Tibial artery (tissue), 4 donors: ENCODE measurements at regions not wholly inside any gene's neighbourhood (a gene's known extent, or its start where the extent isn't known, plus 50 kb on each side); places are given as distances from the start of the nearest gene placed in this dataset.

ENCODE experiments used
- DNase-seq, 2 donors: peaks; one replicate each; pipeline ENCODE4 v3.0.0-alpha.2; 2019
- H3K27ac ChIP-seq, 2 donors: fragments of 200-600 bp; sonication (generic) in 1 of 2; 1 replicate in 1 of 2; 2 replicates in 1 of 2; pipeline ENCODE4 v1.5.1; 2018 to 2019; ENCODE audit warnings: mild to moderate bottlenecking in 1 of 2
- H3K27me3 ChIP-seq, 2 donors: fragments of 200-600 bp; sonication (generic) in 1 of 2; one replicate each; pipeline versions ENCODE4 v1.5.1 to v1.6.0; 2016 to 2019
- H3K36me3 ChIP-seq, 3 donors: fragments of 200-600 bp; sonication (generic) in 2 of 3; one replicate each; pipeline ENCODE4 v1.5.1; 2016 to 2019; ENCODE audit warnings: mild to moderate bottlenecking in 2 of 3
- H3K4me1 ChIP-seq, 4 donors: fragments of 200-600 bp; sonication (generic) in 2 of 4; 1 replicate in 3 of 4; 2 replicates in 1 of 4; pipeline ENCODE4 v1.5.1; 2016 to 2019
- H3K4me3 ChIP-seq, 2 donors: fragments of 200-600 bp; sonication (generic) in 1 of 2; 1 replicate in 1 of 2; 2 replicates in 1 of 2; pipeline ENCODE4 v1.5.1; 2018 to 2019; ENCODE audit warnings: mild to moderate bottlenecking in 2 of 2
- H3K9me3 ChIP-seq, 3 donors: fragments of 200-600 bp; sonication (generic) in 1 of 3; one replicate each; pipeline ENCODE4 v1.5.1; 2016 to 2019
- CTCF ChIP-seq, 2 experiments: fragments of 200-600 bp in 1 of 2; fragments of 450-650 bp in 1 of 2; IDR thresholded peaks; one replicate each; pipeline ENCODE4 v1.5.1; 2017 to 2019; ENCODE audit warnings: antibody characterized with exemption in 2 of 2, mild to moderate bottlenecking in 1 of 2, moderate library complexity in 1 of 2
- intact Hi-C: fragments of 100-400 bp; cut with DNase I; formaldehyde crosslinking; loops from one replicate; pipeline ENCODE4 v1.15.0; 2023; ENCODE audit warnings: low total_unique reads

- DNase-seq = no peak
- Histone ChIP-seq H3K9me3 (no peaks in the 10 kb centered on the region), H3K4me1 (no peaks in the 10 kb centered on the region), H3K36me3 (no peaks in the 10 kb centered on the region), H3K27me3 (no peaks in the 10 kb centered on the region), H3K4me3 (no peak overlapping the region), H3K27ac (no peak overlapping the region)
- TF ChIP-seq CTCF (IDR thresholded peaks at IDR 0.05) = no peak
- intact Hi-C loops = no loop called here
These were observed 693.2 kb upstream of the SLC8A1 start for GRCh38 chr2:41145066-41145465.

GRCh38 chr2:41149054-41149453 lies 697.2 kb upstream of the SLC8A1 start:
- Histone ChIP-seq H3K27me3 (no peaks in the 10 kb centered on the region), H3K4me1 (no peaks in the 10 kb centered on the region), H3K4me3 (no peak overlapping the region), H3K9me3 (no peaks in the 10 kb centered on the region), H3K27ac (no peak overlapping the region), H3K36me3 (no peaks in the 10 kb centered on the region)
- intact Hi-C loops = no loop called here
- DNase-seq = no peak
- TF ChIP-seq CTCF (IDR thresholded peaks at IDR 0.05) = no peak

GRCh38 chr2:41151746-41152145 lies 699.9 kb upstream of the SLC8A1 start:
- H3K9me3 ChIP-seq = no peaks in the 10 kb centered on the region
- TF ChIP-seq CTCF (IDR thresholded peaks at IDR 0.05) = no peak
- no peaks in the 10 kb centered on the region for H3K36me3 ChIP-seq
- no peaks in the 10 kb centered on the region for H3K27me3 ChIP-seq
- H3K4me1 ChIP-seq = no peaks in the 10 kb centered on the region
- DNase-seq = no peak
- H3K27ac ChIP-seq = no peak overlapping the region
- intact Hi-C loops = no loop called here
- H3K4me3 ChIP-seq = no peak overlapping the region

GRCh38 chr2:41152318-41152717 lies 700.4 kb upstream of the SLC8A1 start:
- intact Hi-C loops = no loop called here
- Histone ChIP-seq H3K4me1 (no peaks in the 10 kb centered on the region), H3K4me3 (no peak overlapping the region), H3K27me3 (no peaks in the 10 kb centered on the region), H3K27ac (no peak overlapping the region), H3K9me3 (no peaks in the 10 kb centered on the region), H3K36me3 (no peaks in the 10 kb centered on the region)
- TF ChIP-seq CTCF (IDR thresholded peaks at IDR 0.05) = no peak
- no peak for DNase-seq

GRCh38 chr2:41160439-41160838 lies 708.5 kb upstream of the SLC8A1 start:
- intact Hi-C loops = no loop called here
- H3K4me1 ChIP-seq = no peaks in the 10 kb centered on the region
- no peak for TF ChIP-seq CTCF (IDR thresholded peaks at IDR 0.05)

GRCh38 chr2:41167014-41167413 lies 715.1 kb upstream of the SLC8A1 start:
- Histone ChIP-seq H3K9me3 (no peaks in the 10 kb centered on the region), H3K27me3 (no peaks in the 10 kb centered on the region), H3K36me3 (no peaks in the 10 kb centered on the region), H3K4me3 (no peak overlapping the region), H3K4me1 (no peaks in the 10 kb centered on the region), H3K27ac (no peak overlapping the region)
- intact Hi-C loops = no loop called here
- no peak for DNase-seq
- no peak for TF ChIP-seq CTCF (IDR thresholded peaks at IDR 0.05)

More at GRCh38 chr2:41160439-41160838, 708.5 kb upstream of the SLC8A1 start:
- Histone ChIP-seq H3K27ac (no peak overlapping the region), H3K36me3 (no peaks in the 10 kb centered on the region), H3K9me3 (no peaks in the 10 kb centered on the region), H3K4me3 (no peak overlapping the region), H3K27me3 (no peaks in the 10 kb centered on the region)
- no peak for DNase-seq
